ENCODE measurements at regions not wholly inside any gene's neighbourhood (a gene's known extent, or its start where the extent isn't known, plus 50 kb on each side); places are given as distances from the start of the nearest gene placed in this dataset.

GRCh38 chr18:51660188-51660715, 462.8 kb upstream of the MEX3C start (continued):
- TF ChIP-seq SP2 (IDR thresholded peaks at IDR 0.05; ENCODE audit: low read length) (no peak), BRCA1 (IDR thresholded peaks at IDR 0.05; ENCODE audit: low read depth, low read length) (no peak), KDM5A (IDR thresholded peaks at IDR 0.05; ENCODE audit: low read length) (no peak), ZNF274 (IDR thresholded peaks at IDR 0.05; ENCODE audit: borderline replicate concordance, extremely low read depth, low read length) (no peak), JUN (IDR thresholded peaks at IDR 0.05; ENCODE audit: low read depth, low read length) (no peak), RBBP5 (IDR thresholded peaks at IDR 0.05; ENCODE audit: borderline replicate concordance, low read depth, low read length) (no peak)
